Peyer's patch (tissue), 4 donors: ENCODE measurements at regions not wholly inside any gene's neighbourhood (a gene's known extent, or its start where the extent isn't known, plus 50 kb on each side); places are given as distances from the start of the nearest gene placed in this dataset.

Experiments
- DNase-seq, 3 donors: peaks; one replicate each; pipeline ENCODE4 v3.0.0-alpha.2; 2017 to 2019
- H3K27ac ChIP-seq, 4 donors: fragments of 200-600 bp; sonication (generic); one replicate each; pipeline ENCODE4 v1.5.1; 2016 to 2019
- H3K27me3 ChIP-seq, 2 donors: fragments of 200-600 bp; sonication (generic); one replicate each; pipeline ENCODE4 v1.5.1; 2019
- H3K36me3 ChIP-seq, 3 donors: fragments of 200-600 bp; sonication (generic); one replicate each; pipeline ENCODE4 v1.5.1; 2016 to 2019
- H3K4me1 ChIP-seq, 4 donors: fragments of 200-600 bp; sonication (generic); one replicate each; pipeline ENCODE4 v1.5.1; 2016 to 2019
- H3K4me3 ChIP-seq, 4 donors: fragments of 200-600 bp; sonication (generic); 1 replicate in 3 of 4; 2 replicates in 1 of 4; pipeline ENCODE4 v1.5.1; 2016 to 2019; ENCODE audit warnings: mild to moderate bottlenecking in 1 of 4
- H3K9me3 ChIP-seq, 4 donors: fragments of 200-600 bp; sonication (generic); one replicate each; pipeline ENCODE4 v1.5.1; 2016 to 2019; ENCODE audit warnings: mild to moderate bottlenecking in 1 of 4
- CTCF ChIP-seq, 6 experiments: fragments of 450-650 bp in 4 of 6; fragments of 200-600 bp in 2 of 6; sonication (generic) in 1 of 6; IDR thresholded peaks; one replicate each; pipeline ENCODE4 v1.5.1; 2017 to 2019; ENCODE audit warnings: antibody characterized with exemption in 6 of 6, mild to moderate bottlenecking in 3 of 6, moderate library complexity in 1 of 6
- POLR2A ChIP-seq, 2 donors: fragments of 450-650 bp; IDR thresholded peaks; one replicate each; pipeline ENCODE4 v1.5.1; 2017; ENCODE audit warnings: antibody characterized with exemption in 2 of 2, mild to moderate bottlenecking in 2 of 2, moderate library complexity in 2 of 2

GRCh38 chr2:235157746-235158482 lies 206.1 kb downstream of the SH3BP4 start:
- H3K27me3 ChIP-seq, result no peaks in the 10 kb centered on the region
- H3K27ac ChIP-seq, result no peak overlapping the region
- no peaks in the 10 kb centered on the region for H3K4me1 ChIP-seq
- no peak overlapping the region for H3K4me3 ChIP-seq
- H3K9me3 ChIP-seq, result no peaks in the 10 kb centered on the region
- DNase-seq, result no peak
- TF ChIP-seq CTCF (IDR thresholded peaks at IDR 0.05), result no peak
- no peak for TF ChIP-seq POLR2A (IDR thresholded peaks at IDR 0.05)
- H3K36me3 ChIP-seq, result no peaks in the 10 kb centered on the region

GRCh38 chr2:235160281-235160810 lies 208.5 kb downstream of the SH3BP4 start:
- TF ChIP-seq POLR2A (IDR thresholded peaks at IDR 0.05) (no peak), CTCF (IDR thresholded peaks at IDR 0.05) (no peak)

GRCh38 chr2:235161565-235161964 lies 209.7 kb downstream of the SH3BP4 start:
- H3K4me1 ChIP-seq, result no peaks in the 10 kb centered on the region

More at GRCh38 chr2:235160281-235160810, 208.5 kb downstream of the SH3BP4 start:
- DNase-seq, result no peak
- H3K27me3 ChIP-seq, result no peaks in the 10 kb centered on the region
- H3K36me3 ChIP-seq, result no peaks in the 10 kb centered on the region
- H3K4me1 ChIP-seq, result no peaks in the 10 kb centered on the region
- H3K4me3 ChIP-seq, result no peak overlapping the region
- no peaks in the 10 kb centered on the region for H3K9me3 ChIP-seq
- H3K27ac ChIP-seq, result no peak overlapping the region

GRCh38 chr2:235162082-235162836 lies 210.4 kb downstream of the SH3BP4 start:
- H3K9me3 ChIP-seq, result no peaks in the 10 kb centered on the region
- no peak overlapping the region for H3K4me3 ChIP-seq
- H3K27ac ChIP-seq, result no peak overlapping the region
- no peaks in the 10 kb centered on the region for H3K36me3 ChIP-seq
- DNase-seq, result no peak
- no peak for TF ChIP-seq POLR2A (IDR thresholded peaks at IDR 0.05)
- TF ChIP-seq CTCF (IDR thresholded peaks at IDR 0.05), result no peak
- no peaks in the 10 kb centered on the region for H3K27me3 ChIP-seq
- no peaks in the 10 kb centered on the region for H3K4me1 ChIP-seq

More at GRCh38 chr2:235161565-235161964, 209.7 kb downstream of the SH3BP4 start:
- H3K4me3 ChIP-seq, result no peak overlapping the region
- no peaks in the 10 kb centered on the region for H3K36me3 ChIP-seq
- H3K27me3 ChIP-seq, result no peaks in the 10 kb centered on the region
- no peak for DNase-seq
- no peak overlapping the region for H3K27ac ChIP-seq
- no peaks in the 10 kb centered on the region for H3K9me3 ChIP-seq
- TF ChIP-seq CTCF (IDR thresholded peaks at IDR 0.05) (no peak), POLR2A (IDR thresholded peaks at IDR 0.05) (no peak)

GRCh38 chr2:235162837-235163197 lies 211.0 kb downstream of the SH3BP4 start:
- TF ChIP-seq CTCF (IDR thresholded peaks at IDR 0.05) (no peak), POLR2A (IDR thresholded peaks at IDR 0.05) (no peak)
- DNase-seq, result no peak
- H3K27me3 ChIP-seq, result no peaks in the 10 kb centered on the region
- H3K4me3 ChIP-seq, result no peak overlapping the region
- no peak overlapping the region for H3K27ac ChIP-seq
- no peaks in the 10 kb centered on the region for H3K9me3 ChIP-seq
- H3K36me3 ChIP-seq, result no peaks in the 10 kb centered on the region
- H3K4me1 ChIP-seq, result no peaks in the 10 kb centered on the region
